ENCODE measurements at regions not wholly inside any gene's neighbourhood (a gene's known extent, or its start where the extent isn't known, plus 50 kb on each side); places are given as distances from the start of the nearest gene placed in this dataset.

DNA sequence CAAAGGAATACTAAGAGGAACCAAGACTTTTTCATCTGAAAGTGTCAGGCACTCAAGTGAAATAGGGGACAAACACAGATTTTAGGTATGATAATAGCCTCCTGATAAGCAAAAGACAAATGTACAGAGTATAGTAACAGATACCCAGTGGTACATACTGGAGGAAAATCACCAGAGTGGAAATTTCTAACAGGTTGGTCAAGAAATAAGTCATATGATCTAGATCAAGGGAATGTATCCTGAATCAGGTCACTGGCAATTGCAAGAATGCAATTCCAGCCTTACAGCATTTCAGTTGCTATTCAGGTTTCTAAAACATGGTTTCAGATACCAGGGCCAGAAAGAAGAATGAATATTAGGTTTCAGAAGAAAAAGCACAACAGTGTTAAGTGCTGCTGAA, 82.2 kb upstream of the SLCO6A1 start:
- no TSS peak for BruUV-seq (replicated peaks)
- SMC1A ChIA-PET (ENCODE audit: uncharacterized antibody, unreplicated experiment) = interaction anchor here (0.8 to 1.8 kb wide), 8 partner anchors 15 to 894 kb away, joined by 3 to 7 read pairs (median 4); no protein-coding TSS in a partner anchor
- CTCF ChIA-PET = interaction anchor here (1.3 to 1.9 kb wide), 6 partner anchors 9 to 555 kb away, joined by 3 to 9 read pairs (median 4); no protein-coding TSS in a partner anchor
- Histone ChIP-seq H3K9ac (ENCODE audit: control insufficient read depth, insufficient read depth, low read length) (no peak overlapping the region), H3K4me3 (no peak overlapping the region), H4K20me1 (ENCODE audit: control insufficient read depth, insufficient read depth) (no peaks in the 10 kb centered on the region), H3K9me3 (replicated peaks; ENCODE audit: control insufficient read depth, insufficient read depth, low read length) (no peaks in the 10 kb centered on the region), H3K79me2 (ENCODE audit: control insufficient read depth, insufficient read depth, low read length) (no peaks in the 10 kb centered on the region), H3K4me1 (ENCODE audit: control insufficient read depth, insufficient read depth, low read length) (no peaks in the 10 kb centered on the region), H3K4me2 (ENCODE audit: control insufficient read depth, insufficient read depth) (no peak overlapping the region), H3K27me3 (replicated peaks in 1 of 2; ENCODE audit: control insufficient read depth in 2 of 2, insufficient read depth in 2 of 2, low read length in 1 of 2) (no peaks in the 10 kb centered on the region), H3K36me3 (ENCODE audit: control insufficient read depth in 2 of 2, insufficient read depth in 2 of 2, low read length in 1 of 2) (no peaks in the 10 kb centered on the region), H3K27ac (ENCODE audit: control insufficient read depth, insufficient read depth) (no peak overlapping the region), H2AFZ (ENCODE audit: control insufficient read depth, low read depth, low read length) (no peak overlapping the region)
- no peak for DNase-seq (ENCODE audit: low read depth, low spot score)
- no peak for ATAC-seq
- POLR2A ChIA-PET = no interaction called here
- intact Hi-C loops (cut with micrococcal nuclease; ENCODE audit: unreplicated experiment) (no loop called here), in situ Hi-C loops (cut with MboI) (loop anchor here (10.0 kb wide), 2 partner anchors 464 to 554 kb away; no protein-coding TSS in a partner anchor)
- RAD21 ChIA-PET (ENCODE audit: unreplicated experiment) = interaction anchor here (0.7 to 0.8 kb wide), 2 partner anchors 644 kb away, joined by 3 read pairs; no protein-coding TSS in a partner anchor
- FAIRE-seq = no peak
- TF ChIP-seq ASH2L (IDR thresholded peaks at IDR 0.05; ENCODE audit: borderline replicate concordance, low read depth) = no peak
- TF ChIP-seq RUNX3 (IDR thresholded peaks at IDR 0.05; ENCODE audit: low read length) = no peak
- TF ChIP-seq SUZ12 (IDR thresholded peaks at IDR 0.05; ENCODE audit: unreplicated experiment) = no peak
- TF ChIP-seq SREBF1 (IDR thresholded peaks at IDR 0.05; ENCODE audit: low read length) = no peak
- TF ChIP-seq SREBF2 (IDR thresholded peaks at IDR 0.05; ENCODE audit: low read length) = no peak
- TF ChIP-seq, protein P1, sequence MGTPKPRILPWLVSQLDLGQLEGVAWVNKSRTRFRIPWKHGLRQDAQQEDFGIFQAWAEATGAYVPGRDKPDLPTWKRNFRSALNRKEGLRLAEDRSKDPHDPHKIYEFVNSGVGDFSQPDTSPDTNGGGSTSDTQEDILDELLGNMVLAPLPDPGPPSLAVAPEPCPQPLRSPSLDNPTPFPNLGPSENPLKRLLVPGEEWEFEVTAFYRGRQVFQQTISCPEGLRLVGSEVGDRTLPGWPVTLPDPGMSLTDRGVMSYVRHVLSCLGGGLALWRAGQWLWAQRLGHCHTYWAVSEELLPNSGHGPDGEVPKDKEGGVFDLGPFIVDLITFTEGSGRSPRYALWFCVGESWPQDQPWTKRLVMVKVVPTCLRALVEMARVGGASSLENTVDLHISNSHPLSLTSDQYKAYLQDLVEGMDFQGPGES (IDR thresholded peaks at IDR 0.05) = no peak
- TF ChIP-seq, protein P2, sequence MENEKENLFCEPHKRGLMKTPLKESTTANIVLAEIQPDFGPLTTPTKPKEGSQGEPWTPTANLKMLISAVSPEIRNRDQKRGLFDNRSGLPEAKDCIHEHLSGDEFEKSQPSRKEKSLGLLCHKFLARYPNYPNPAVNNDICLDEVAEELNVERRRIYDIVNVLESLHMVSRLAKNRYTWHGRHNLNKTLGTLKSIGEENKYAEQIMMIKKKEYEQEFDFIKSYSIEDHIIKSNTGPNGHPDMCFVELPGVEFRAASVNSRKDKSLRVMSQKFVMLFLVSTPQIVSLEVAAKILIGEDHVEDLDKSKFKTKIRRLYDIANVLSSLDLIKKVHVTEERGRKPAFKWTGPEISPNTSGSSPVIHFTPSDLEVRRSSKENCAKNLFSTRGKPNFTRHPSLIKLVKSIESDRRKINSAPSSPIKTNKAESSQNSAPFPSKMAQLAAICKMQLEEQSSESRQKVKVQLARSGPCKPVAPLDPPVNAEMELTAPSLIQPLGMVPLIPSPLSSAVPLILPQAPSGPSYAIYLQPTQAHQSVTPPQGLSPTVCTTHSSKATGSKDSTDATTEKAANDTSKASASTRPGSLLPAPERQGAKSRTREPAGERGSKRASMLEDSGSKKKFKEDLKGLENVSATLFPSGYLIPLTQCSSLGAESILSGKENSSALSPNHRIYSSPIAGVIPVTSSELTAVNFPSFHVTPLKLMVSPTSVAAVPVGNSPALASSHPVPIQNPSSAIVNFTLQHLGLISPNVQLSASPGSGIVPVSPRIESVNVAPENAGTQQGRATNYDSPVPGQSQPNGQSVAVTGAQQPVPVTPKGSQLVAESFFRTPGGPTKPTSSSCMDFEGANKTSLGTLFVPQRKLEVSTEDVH (IDR thresholded peaks at IDR 0.05; ENCODE audit: low read depth, partially characterized antibody) = no peak
- TF ChIP-seq, protein P3, sequence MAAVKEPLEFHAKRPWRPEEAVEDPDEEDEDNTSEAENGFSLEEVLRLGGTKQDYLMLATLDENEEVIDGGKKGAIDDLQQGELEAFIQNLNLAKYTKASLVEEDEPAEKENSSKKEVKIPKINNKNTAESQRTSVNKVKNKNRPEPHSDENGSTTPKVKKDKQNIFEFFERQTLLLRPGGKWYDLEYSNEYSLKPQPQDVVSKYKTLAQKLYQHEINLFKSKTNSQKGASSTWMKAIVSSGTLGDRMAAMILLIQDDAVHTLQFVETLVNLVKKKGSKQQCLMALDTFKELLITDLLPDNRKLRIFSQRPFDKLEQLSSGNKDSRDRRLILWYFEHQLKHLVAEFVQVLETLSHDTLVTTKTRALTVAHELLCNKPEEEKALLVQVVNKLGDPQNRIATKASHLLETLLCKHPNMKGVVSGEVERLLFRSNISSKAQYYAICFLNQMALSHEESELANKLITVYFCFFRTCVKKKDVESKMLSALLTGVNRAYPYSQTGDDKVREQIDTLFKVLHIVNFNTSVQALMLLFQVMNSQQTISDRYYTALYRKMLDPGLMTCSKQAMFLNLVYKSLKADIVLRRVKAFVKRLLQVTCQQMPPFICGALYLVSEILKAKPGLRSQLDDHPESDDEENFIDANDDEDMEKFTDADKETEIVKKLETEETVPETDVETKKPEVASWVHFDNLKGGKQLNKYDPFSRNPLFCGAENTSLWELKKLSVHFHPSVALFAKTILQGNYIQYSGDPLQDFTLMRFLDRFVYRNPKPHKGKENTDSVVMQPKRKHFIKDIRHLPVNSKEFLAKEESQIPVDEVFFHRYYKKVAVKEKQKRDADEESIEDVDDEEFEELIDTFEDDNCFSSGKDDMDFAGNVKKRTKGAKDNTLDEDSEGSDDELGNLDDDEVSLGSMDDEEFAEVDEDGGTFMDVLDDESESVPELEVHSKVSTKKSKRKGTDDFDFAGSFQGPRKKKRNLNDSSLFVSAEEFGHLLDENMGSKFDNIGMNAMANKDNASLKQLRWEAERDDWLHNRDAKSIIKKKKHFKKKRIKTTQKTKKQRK (IDR thresholded peaks at IDR 0.05; ENCODE audit: low read depth, low read length) = no peak
- no peak for TF ChIP-seq SP1 (IDR thresholded peaks at IDR 0.05; ENCODE audit: low read depth, low read length)
- TF ChIP-seq MXI1 (IDR thresholded peaks at IDR 0.05; ENCODE audit: low read depth, low read length) = no peak
- TF ChIP-seq, protein P4, sequence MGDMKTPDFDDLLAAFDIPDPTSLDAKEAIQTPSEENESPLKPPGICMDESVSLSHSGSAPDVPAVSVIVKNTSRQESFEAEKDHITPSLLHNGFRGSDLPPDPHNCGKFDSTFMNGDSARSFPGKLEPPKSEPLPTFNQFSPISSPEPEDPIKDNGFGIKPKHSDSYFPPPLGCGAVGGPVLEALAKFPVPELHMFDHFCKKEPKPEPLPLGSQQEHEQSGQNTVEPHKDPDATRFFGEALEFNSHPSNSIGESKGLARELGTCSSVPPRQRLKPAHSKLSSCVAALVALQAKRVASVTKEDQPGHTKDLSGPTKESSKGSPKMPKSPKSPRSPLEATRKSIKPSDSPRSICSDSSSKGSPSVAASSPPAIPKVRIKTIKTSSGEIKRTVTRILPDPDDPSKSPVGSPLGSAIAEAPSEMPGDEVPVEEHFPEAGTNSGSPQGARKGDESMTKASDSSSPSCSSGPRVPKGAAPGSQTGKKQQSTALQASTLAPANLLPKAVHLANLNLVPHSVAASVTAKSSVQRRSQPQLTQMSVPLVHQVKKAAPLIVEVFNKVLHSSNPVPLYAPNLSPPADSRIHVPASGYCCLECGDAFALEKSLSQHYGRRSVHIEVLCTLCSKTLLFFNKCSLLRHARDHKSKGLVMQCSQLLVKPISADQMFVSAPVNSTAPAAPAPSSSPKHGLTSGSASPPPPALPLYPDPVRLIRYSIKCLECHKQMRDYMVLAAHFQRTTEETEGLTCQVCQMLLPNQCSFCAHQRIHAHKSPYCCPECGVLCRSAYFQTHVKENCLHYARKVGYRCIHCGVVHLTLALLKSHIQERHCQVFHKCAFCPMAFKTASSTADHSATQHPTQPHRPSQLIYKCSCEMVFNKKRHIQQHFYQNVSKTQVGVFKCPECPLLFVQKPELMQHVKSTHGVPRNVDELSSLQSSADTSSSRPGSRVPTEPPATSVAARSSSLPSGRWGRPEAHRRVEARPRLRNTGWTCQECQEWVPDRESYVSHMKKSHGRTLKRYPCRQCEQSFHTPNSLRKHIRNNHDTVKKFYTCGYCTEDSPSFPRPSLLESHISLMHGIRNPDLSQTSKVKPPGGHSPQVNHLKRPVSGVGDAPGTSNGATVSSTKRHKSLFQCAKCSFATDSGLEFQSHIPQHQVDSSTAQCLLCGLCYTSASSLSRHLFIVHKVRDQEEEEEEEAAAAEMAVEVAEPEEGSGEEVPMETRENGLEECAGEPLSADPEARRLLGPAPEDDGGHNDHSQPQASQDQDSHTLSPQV (IDR thresholded peaks at IDR 0.05) = no peak
- TF ChIP-seq, protein P5, sequence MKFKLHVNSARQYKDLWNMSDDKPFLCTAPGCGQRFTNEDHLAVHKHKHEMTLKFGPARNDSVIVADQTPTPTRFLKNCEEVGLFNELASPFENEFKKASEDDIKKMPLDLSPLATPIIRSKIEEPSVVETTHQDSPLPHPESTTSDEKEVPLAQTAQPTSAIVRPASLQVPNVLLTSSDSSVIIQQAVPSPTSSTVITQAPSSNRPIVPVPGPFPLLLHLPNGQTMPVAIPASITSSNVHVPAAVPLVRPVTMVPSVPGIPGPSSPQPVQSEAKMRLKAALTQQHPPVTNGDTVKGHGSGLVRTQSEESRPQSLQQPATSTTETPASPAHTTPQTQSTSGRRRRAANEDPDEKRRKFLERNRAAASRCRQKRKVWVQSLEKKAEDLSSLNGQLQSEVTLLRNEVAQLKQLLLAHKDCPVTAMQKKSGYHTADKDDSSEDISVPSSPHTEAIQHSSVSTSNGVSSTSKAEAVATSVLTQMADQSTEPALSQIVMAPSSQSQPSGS (IDR thresholded peaks at IDR 0.05; ENCODE audit: low read length) = no peak

Data from GM12878 (cell line).